GM12873 (cell line): ENCODE measurements at regions not wholly inside any gene's neighbourhood (a gene's known extent, or its start where the extent isn't known, plus 50 kb on each side); places are given as distances from the start of the nearest gene placed in this dataset.

Experiments used
- TF ChIP-seq, protein P1 (sequence below): IDR thresholded peaks from 2 replicates; pipeline ENCODE4 v1.5.1; 2012; ENCODE audit warnings: low read depth, mild to moderate bottlenecking, moderate library complexity, low read length, control low read depth; ENCODE audit not compliant: insufficient read depth; ENCODE audit errors: missing control alignments

DNA sequence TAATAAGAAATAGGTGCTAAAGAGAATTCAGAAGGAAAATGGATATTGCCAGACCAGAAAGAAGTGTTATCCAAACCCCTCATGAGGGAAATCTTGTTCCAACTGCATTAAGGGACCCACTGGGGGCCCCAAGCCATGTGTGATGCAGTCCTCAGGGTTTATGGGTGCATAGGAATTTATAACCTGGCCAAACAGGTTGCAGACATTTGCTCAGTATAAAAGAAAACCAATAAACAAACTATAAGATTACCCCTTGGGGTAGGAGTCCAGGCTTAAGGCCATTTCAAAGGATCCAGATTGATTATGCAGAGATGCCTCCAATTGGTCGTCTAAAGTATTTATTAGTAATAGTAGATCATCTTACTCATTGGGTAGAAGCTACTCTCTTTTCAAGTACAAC is 240.9 kb upstream of the DIO3 start:
- TF ChIP-seq, protein P1, sequence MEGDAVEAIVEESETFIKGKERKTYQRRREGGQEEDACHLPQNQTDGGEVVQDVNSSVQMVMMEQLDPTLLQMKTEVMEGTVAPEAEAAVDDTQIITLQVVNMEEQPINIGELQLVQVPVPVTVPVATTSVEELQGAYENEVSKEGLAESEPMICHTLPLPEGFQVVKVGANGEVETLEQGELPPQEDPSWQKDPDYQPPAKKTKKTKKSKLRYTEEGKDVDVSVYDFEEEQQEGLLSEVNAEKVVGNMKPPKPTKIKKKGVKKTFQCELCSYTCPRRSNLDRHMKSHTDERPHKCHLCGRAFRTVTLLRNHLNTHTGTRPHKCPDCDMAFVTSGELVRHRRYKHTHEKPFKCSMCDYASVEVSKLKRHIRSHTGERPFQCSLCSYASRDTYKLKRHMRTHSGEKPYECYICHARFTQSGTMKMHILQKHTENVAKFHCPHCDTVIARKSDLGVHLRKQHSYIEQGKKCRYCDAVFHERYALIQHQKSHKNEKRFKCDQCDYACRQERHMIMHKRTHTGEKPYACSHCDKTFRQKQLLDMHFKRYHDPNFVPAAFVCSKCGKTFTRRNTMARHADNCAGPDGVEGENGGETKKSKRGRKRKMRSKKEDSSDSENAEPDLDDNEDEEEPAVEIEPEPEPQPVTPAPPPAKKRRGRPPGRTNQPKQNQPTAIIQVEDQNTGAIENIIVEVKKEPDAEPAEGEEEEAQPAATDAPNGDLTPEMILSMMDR: no peak

DNA sequence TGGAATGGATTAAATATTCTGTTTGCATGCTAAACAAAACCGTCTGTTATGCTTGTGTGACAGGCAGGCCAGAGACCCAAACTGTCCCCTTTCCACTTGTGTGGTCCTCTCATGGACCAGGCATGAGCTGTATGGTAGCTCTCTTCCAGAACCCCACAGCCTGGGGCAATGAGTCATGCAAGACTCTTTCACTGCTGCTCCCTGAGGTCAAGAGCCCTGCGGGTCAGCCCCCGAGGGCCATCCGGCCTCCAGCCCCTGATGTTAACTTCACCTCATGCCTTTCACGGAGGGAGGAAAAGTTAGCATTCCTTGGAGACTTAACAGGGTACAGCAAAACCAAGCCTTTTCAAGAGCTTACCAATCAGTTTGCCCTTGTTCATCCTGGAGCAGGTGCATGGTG is 239.1 kb upstream of the DIO3 start:
- TF ChIP-seq, protein P1: no peak

DNA sequence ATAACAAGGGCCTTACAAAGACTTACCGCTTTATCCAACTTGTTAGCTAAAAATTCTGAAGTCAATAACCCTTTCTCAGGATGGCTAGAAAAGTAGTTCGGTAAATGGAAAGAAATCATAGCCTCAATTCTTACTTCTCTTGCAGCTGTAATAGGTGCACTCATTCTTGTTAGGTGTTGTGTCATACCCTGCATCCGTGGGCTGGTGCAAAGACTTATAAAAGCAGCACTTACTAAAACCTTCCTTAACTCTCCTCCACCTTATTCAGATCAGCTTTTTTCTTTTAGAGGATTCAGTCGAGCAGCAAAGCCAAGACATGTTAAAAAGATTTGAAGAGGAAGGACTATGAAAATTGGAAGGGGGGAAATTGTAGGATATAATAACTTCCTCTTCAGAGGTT is 238.2 kb upstream of the DIO3 start:
- TF ChIP-seq, protein P1: no peak

DNA sequence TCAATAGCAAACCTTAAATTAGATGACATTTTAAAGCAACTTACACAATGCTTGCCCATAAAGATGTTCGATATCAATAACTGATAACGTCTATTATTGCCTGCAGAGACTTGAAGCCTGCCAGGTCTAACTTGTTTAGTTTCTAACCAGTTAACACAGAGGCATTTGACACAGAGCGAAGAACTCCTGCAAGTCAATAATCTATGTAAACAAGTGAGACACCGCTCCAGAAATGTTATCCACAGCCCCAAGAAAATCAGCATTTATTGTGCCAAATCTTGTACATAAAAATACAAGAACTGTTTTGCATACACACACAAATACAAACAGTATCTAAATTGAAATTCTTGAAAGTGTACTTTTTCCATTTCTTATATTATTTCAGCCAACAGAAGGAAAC is 236.0 kb upstream of the DIO3 start:
- TF ChIP-seq, protein P1: no peak

DNA sequence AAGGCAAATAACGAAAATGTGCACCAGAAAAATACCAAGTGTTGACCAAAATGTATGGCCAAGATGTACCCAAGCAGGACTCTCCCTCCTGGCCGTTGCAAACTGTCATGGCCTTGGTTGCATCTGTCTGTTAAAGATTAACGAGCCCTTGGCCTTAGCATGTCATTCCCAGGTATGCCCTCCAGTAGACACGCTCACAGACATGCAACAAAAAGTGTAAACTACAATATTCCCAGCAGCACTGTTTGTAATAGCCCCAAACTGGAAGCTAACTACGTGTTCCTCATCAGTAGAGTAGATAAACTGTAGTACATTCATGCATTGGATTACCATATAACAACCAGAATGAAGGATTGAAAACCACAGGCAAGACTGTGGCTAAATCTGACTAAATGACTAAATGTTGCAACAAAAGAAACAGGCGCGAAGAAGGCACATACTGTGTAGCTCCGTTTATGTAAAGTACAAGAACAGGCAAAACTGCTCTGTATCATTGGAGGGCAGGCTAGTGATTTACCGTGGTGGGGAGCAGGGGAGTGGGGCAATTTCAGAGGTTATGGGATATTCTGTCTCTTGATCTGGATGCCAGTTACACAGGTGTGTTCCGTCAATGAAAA is 232.8 kb upstream of the DIO3 start:
- TF ChIP-seq, protein P1: no peak

DNA sequence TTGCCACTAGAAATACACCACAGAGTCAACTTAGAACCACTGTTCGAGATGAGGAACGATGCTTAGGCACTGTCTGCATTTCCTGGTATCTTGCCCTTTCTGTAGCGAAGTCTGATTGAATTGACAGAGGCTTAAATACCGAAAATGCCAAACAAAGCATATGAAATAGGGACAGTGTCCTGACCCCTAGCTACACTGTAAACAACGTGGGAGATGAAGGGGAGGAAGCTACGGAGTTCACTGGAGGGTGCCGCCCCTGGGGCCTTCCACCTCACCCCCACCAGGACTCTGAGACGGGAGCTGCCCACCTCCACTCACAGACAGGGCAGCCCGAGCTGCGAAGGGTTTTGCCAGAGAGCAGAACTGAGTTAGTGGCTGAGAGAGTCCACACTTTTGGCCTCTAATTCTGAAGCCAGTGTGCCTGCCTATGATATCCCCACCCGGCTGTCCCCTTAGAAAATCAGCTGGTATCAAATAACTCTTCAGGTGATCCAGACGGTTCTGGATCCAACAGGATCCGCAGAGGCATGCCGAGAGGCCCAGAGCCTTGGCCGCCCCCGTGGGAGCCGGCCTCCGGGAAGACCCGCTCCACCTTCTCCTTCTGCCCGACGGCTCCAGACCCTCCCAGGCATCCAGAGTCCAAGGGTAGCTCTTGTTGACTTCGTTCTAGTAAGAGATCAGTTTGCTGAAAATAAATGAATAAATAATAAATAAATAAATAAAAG is 230.7 kb upstream of the DIO3 start:
- TF ChIP-seq, protein P1: no peak

DNA sequence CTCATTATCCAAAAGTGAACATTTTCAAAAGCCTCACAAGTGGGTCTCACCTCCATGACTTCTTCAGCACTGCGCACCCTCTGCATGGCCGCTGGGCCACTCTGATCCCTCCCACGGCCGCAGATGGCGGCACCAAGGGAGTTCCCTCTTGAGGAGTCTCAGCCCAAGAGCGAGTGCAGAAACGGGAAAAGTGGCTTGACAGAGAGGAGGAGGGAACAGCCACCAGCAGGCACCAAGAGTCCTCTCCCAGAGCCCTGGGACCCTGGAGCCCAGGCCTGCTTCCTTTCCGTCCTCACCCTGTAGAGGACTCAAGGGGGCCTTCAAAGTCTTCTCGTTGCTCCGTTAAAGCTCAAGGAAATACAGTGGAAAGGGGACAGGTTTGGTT is 230.2 kb upstream of the DIO3 start:
- TF ChIP-seq, protein P1: no peak
